Neural progenitor cell (in vitro differentiated cells): ENCODE measurements at regions not wholly inside any gene's neighbourhood (a gene's known extent, or its start where the extent isn't known, plus 50 kb on each side); places are given as distances from the start of the nearest gene placed in this dataset.

Experiments
- DNase-seq: peaks from one replicate; pipeline ENCODE4 v3.0.0-alpha.2; 2016; ENCODE audit warnings: low spot score
- H2AFZ ChIP-seq: fragments of 200-600 bp; sonication (generic); replicated peaks from 2 replicates; pipeline ENCODE4 v1.6.1; 2016; ENCODE audit warnings: antibody characterized with exemption
- H3F3A ChIP-seq: fragments of 200-600 bp; sonication (generic); 2 replicates; pipeline ENCODE4 v1.6.1; 2016; ENCODE audit warnings: antibody characterized with exemption, low read depth
- H3K27ac ChIP-seq: fragments of 200-600 bp; sonication (generic); 2 replicates; pipeline ENCODE4 v1.5.1; 2016; ENCODE audit warnings: mild to moderate bottlenecking
- H3K27me3 ChIP-seq: fragments of 200-600 bp; sonication (generic); 2 replicates; pipeline ENCODE4 v1.6.1; 2016; ENCODE audit warnings: mild to moderate bottlenecking, moderate library complexity
- H3K36me3 ChIP-seq: fragments of 200-600 bp; sonication (generic); 2 replicates; pipeline ENCODE4 v1.5.1; 2016
- H3K4me1 ChIP-seq: fragments of 200-600 bp; sonication (generic); 2 replicates; pipeline ENCODE4 v1.6.1; 2016; ENCODE audit warnings: mixed run types
- H3K4me2 ChIP-seq: fragments of 200-600 bp; sonication (generic); 2 replicates; pipeline ENCODE4 v1.6.1; 2016
- H3K4me3 ChIP-seq: fragments of 200-600 bp; sonication (generic); 2 replicates; pipeline ENCODE4 v1.5.1; 2016
- H3K79me2 ChIP-seq: fragments of 200-600 bp; sonication (generic); 2 replicates; pipeline ENCODE4 v1.6.1; 2016; ENCODE audit warnings: low read depth
- H3K9ac ChIP-seq: fragments of 200-600 bp; sonication (generic); 2 replicates; pipeline ENCODE4 v1.6.1; 2016
- H3K9me3 ChIP-seq: fragments of 200-600 bp; sonication (generic); 2 replicates; pipeline ENCODE4 v1.5.1; 2016; ENCODE audit warnings: low read depth
- H4K20me1 ChIP-seq: fragments of 200-600 bp; sonication (generic); 2 replicates; pipeline ENCODE4 v1.6.1; 2016; ENCODE audit warnings: low read depth
- H3K27ac Mint-ChIP-seq: 3 replicates; pipeline ENCODE4 v1.8.0; 2021; ENCODE audit warnings: mixed read lengths
- H3K27me3 Mint-ChIP-seq: 2 replicates; pipeline ENCODE4 v1.8.0; 2022; ENCODE audit warnings: low read depth, mild to moderate bottlenecking, inconsistent platforms, moderate library complexity, mixed read lengths; ENCODE audit not compliant: insufficient read depth
- H3K36me3 Mint-ChIP-seq: 3 replicates; pipeline ENCODE4 v1.8.0; 2021; ENCODE audit warnings: mixed read lengths
- H3K4me1 Mint-ChIP-seq: 3 replicates; pipeline ENCODE4 v1.8.0; 2021; ENCODE audit warnings: mixed read lengths
- H3K4me3 Mint-ChIP-seq: 3 replicates; pipeline ENCODE4 v1.8.0; 2021; ENCODE audit warnings: mild to moderate bottlenecking, moderate library complexity, mixed read lengths
- H3K9me3 Mint-ChIP-seq: 3 replicates; pipeline ENCODE4 v1.8.0; 2020; ENCODE audit warnings: mixed read lengths
- CTCF ChIP-seq: fragments of 200-600 bp; sonication (generic); IDR thresholded peaks from 2 replicates; pipeline ENCODE4 v1.5.1; 2017; ENCODE audit warnings: antibody characterized with exemption, mild to moderate bottlenecking
- EZH2 ChIP-seq: fragments of 200-600 bp; sonication (generic); IDR thresholded peaks from 2 replicates; pipeline ENCODE4 v1.6.1; 2017; ENCODE audit warnings: antibody characterized with exemption, mild to moderate bottlenecking, moderate library complexity
- EZH2phosphoT487 ChIP-seq: fragments of 200-600 bp; sonication (generic); IDR thresholded peaks from 2 replicates; pipeline ENCODE4 v1.6.1; 2017; ENCODE audit warnings: antibody characterized with exemption

- H3K4me1 Mint-ChIP-seq, result no peaks in the 10 kb centered on the region
- Histone ChIP-seq H3K9me3 (no peaks in the 10 kb centered on the region), H4K20me1 (no peaks in the 10 kb centered on the region), H3K4me1 (no peaks in the 10 kb centered on the region), H3F3A (no peaks in the 10 kb centered on the region), H3K79me2 (no peaks in the 10 kb centered on the region), H3K36me3 (no peaks in the 10 kb centered on the region), H3K27ac (no peak overlapping the region), H3K4me2 (no peak overlapping the region), H3K4me3 (no peak overlapping the region), H2AFZ (no peak overlapping the region), H3K9ac (no peak overlapping the region), H3K27me3 (no peaks in the 10 kb centered on the region)
- H3K9me3 Mint-ChIP-seq, result peaks cover under 1% of the 10 kb centered on the region
- no peak overlapping the region for H3K27ac Mint-ChIP-seq
- H3K36me3 Mint-ChIP-seq, result no peaks in the 10 kb centered on the region
- TF ChIP-seq EZH2 (no peak), EZH2phosphoT487 (no peak), CTCF (no peak)
- H3K4me3 Mint-ChIP-seq, result no peak overlapping the region
- DNase-seq, result no peak
- peaks cover 6% of the 10 kb centered on the region for H3K27me3 Mint-ChIP-seq
Observed at GRCh38 chr18:78785706-78786105, 193.9 kb upstream of the SALL3 start.

- H3K4me3 Mint-ChIP-seq, result no peak overlapping the region
- no peaks in the 10 kb centered on the region for H3K9me3 Mint-ChIP-seq
- no peak overlapping the region for H2AFZ ChIP-seq
- DNase-seq, result no peak
- H3K4me1 ChIP-seq, result no peaks in the 10 kb centered on the region
- no peaks in the 10 kb centered on the region for H3K4me1 Mint-ChIP-seq
- H3K36me3 ChIP-seq, result no peaks in the 10 kb centered on the region
- no peaks in the 10 kb centered on the region for H3K36me3 Mint-ChIP-seq
- no peaks in the 10 kb centered on the region for H3K27me3 ChIP-seq
- H3K9me3 ChIP-seq, result no peaks in the 10 kb centered on the region
- TF ChIP-seq EZH2phosphoT487 (no peak), EZH2 (no peak), CTCF (no peak)
- no peak overlapping the region for H3K4me2 ChIP-seq
- peaks cover 6% of the 10 kb centered on the region for H3K27me3 Mint-ChIP-seq
- H3K9ac ChIP-seq, result no peak overlapping the region
- no peaks in the 10 kb centered on the region for H4K20me1 ChIP-seq
- H3K27ac ChIP-seq, result no peak overlapping the region
- H3K27ac Mint-ChIP-seq, result no peak overlapping the region
- H3K79me2 ChIP-seq, result no peaks in the 10 kb centered on the region
- no peaks in the 10 kb centered on the region for H3F3A ChIP-seq
- H3K4me3 ChIP-seq, result no peak overlapping the region
Observed at GRCh38 chr18:78786776-78787175, 192.8 kb upstream of the SALL3 start.

GRCh38 chr18:78787751-78788150, 191.9 kb upstream of the SALL3 start:
- Mint-ChIP-seq H3K9me3 (no peaks in the 10 kb centered on the region), H3K4me1 (no peaks in the 10 kb centered on the region), H3K27ac (no peak overlapping the region), H3K36me3 (no peaks in the 10 kb centered on the region), H3K27me3 (peaks cover 6% of the 10 kb centered on the region), H3K4me3 (no peak overlapping the region)
- Histone ChIP-seq H4K20me1 (no peaks in the 10 kb centered on the region), H2AFZ (no peak overlapping the region), H3F3A (no peaks in the 10 kb centered on the region), H3K4me3 (no peak overlapping the region), H3K9me3 (no peaks in the 10 kb centered on the region), H3K79me2 (no peaks in the 10 kb centered on the region), H3K9ac (no peak overlapping the region), H3K4me1 (no peaks in the 10 kb centered on the region), H3K4me2 (no peak overlapping the region), H3K36me3 (no peaks in the 10 kb centered on the region), H3K27ac (no peak overlapping the region), H3K27me3 (no peaks in the 10 kb centered on the region)
- TF ChIP-seq EZH2phosphoT487, result no peak
- no peak for DNase-seq

- Histone ChIP-seq H3K79me2 (no peaks in the 10 kb centered on the region), H3K4me1 (no peaks in the 10 kb centered on the region), H3K9ac (no peak overlapping the region), H3F3A (no peaks in the 10 kb centered on the region), H3K27me3 (no peaks in the 10 kb centered on the region), H3K27ac (no peak overlapping the region), H4K20me1 (no peaks in the 10 kb centered on the region), H2AFZ (no peak overlapping the region), H3K36me3 (no peaks in the 10 kb centered on the region), H3K9me3 (no peaks in the 10 kb centered on the region), H3K4me2 (no peak overlapping the region), H3K4me3 (no peak overlapping the region)
- no peaks in the 10 kb centered on the region for H3K36me3 Mint-ChIP-seq
- peaks cover 6% of the 10 kb centered on the region for H3K27me3 Mint-ChIP-seq
- no peak for DNase-seq
- no peaks in the 10 kb centered on the region for H3K4me1 Mint-ChIP-seq
- no peak overlapping the region for H3K27ac Mint-ChIP-seq
- TF ChIP-seq EZH2phosphoT487, result no peak
- no peak for TF ChIP-seq EZH2
- no peak for TF ChIP-seq CTCF
- no peaks in the 10 kb centered on the region for H3K9me3 Mint-ChIP-seq
- no peak overlapping the region for H3K4me3 Mint-ChIP-seq
Observed at GRCh38 chr18:78788161-78788560, 191.5 kb upstream of the SALL3 start.
